DND-41 (cell line): ENCODE measurements at regions not wholly inside any gene's neighbourhood (a gene's known extent, or its start where the extent isn't known, plus 50 kb on each side); places are given as distances from the start of the nearest gene placed in this dataset.

Experiments used
- EZH2 ChIP-seq: IDR thresholded peaks from 3 replicates; pipeline ENCODE4 v1.6.1; 2012; ENCODE audit warnings: borderline replicate concordance, low read depth, mild to moderate bottlenecking, moderate library complexity, low read length, inconsistent platforms; ENCODE audit not compliant: severe bottlenecking
- TF ChIP-seq, protein P1 (sequence below): IDR thresholded peaks from 2 replicates; pipeline ENCODE4 v1.5.1; 2012; ENCODE audit warnings: borderline replicate concordance, low read length, moderate library complexity, mild to moderate bottlenecking; ENCODE audit not compliant: poor library complexity, severe bottlenecking; ENCODE audit errors: extremely low read depth

DNA sequence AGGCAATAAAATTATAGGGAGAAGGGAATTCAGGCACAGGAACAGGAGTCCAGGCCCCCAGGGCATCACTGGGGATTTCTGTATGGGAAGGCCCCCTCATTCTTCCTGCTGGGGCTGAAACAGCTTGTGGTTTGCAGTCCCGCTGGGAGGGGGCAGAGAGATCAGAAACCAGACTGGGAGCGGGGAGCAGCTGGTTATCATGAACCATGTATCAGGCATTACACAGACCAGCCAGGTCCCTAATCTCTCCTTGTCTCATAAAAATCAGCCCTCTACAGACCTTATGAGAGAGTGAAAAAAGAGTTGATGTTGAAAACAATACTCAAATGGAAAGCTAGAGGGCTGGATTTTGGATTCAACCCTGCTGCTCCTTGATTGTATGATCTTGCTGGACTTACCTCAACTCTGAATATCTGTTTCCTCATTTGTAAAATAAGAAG is 93.4 kb upstream of the F3 start:
- TF ChIP-seq, protein P1, sequence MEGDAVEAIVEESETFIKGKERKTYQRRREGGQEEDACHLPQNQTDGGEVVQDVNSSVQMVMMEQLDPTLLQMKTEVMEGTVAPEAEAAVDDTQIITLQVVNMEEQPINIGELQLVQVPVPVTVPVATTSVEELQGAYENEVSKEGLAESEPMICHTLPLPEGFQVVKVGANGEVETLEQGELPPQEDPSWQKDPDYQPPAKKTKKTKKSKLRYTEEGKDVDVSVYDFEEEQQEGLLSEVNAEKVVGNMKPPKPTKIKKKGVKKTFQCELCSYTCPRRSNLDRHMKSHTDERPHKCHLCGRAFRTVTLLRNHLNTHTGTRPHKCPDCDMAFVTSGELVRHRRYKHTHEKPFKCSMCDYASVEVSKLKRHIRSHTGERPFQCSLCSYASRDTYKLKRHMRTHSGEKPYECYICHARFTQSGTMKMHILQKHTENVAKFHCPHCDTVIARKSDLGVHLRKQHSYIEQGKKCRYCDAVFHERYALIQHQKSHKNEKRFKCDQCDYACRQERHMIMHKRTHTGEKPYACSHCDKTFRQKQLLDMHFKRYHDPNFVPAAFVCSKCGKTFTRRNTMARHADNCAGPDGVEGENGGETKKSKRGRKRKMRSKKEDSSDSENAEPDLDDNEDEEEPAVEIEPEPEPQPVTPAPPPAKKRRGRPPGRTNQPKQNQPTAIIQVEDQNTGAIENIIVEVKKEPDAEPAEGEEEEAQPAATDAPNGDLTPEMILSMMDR: no peak
- TF ChIP-seq EZH2: no peak
